ENCODE measurements at regions not wholly inside any gene's neighbourhood (a gene's known extent, or its start where the extent isn't known, plus 50 kb on each side); places are given as distances from the start of the nearest gene placed in this dataset.

- DNase-seq (ENCODE audit: low spot score): no peak
These were observed 92.1 kb upstream of the CXCL12 start for GRCh38 chr10:44477046-44477425.

- no peak for DNase-seq (ENCODE audit: low spot score)
These were observed 93.1 kb upstream of the CXCL12 start for GRCh38 chr10:44478040-44478439.

- DNase-seq (ENCODE audit: low spot score): no peak
These were observed 94.2 kb upstream of the CXCL12 start for GRCh38 chr10:44478876-44479705.

GRCh38 chr10:44492678-44493077 lies 107.8 kb upstream of the CXCL12 start:
- DNase-seq (ENCODE audit: low spot score): no peak

- DNase-seq (ENCODE audit: low spot score): no peak
These were observed 113.3 kb upstream of the CXCL12 start for GRCh38 chr10:44498222-44498621.

GRCh38 chr10:44500451-44500850 lies 115.6 kb upstream of the CXCL12 start:
- no peak for DNase-seq (ENCODE audit: low spot score)

GRCh38 chr10:44506386-44506785 lies 121.5 kb upstream of the CXCL12 start:
- no peak for DNase-seq (ENCODE audit: low spot score)

- no peak for DNase-seq (ENCODE audit: low spot score)
These were observed 125.7 kb upstream of the CXCL12 start for GRCh38 chr10:44510379-44511115.

GRCh38 chr10:44511166-44511565 lies 126.3 kb upstream of the CXCL12 start:
- no peak for DNase-seq (ENCODE audit: low spot score)

- DNase-seq (ENCODE audit: low spot score): no peak
These were observed 126.7 kb upstream of the CXCL12 start for GRCh38 chr10:44511601-44512000.

GRCh38 chr10:44512431-44513022 lies 127.6 kb upstream of the CXCL12 start:
- DNase-seq (ENCODE audit: low spot score): no peak

- no peak for DNase-seq (ENCODE audit: low spot score)
These were observed 128.7 kb upstream of the CXCL12 start for GRCh38 chr10:44513591-44513990.

GRCh38 chr10:44516891-44517290 lies 132.0 kb upstream of the CXCL12 start:
- no peak for DNase-seq (ENCODE audit: low spot score)

- peak; percentile 3 for DNase-seq (ENCODE audit: low spot score)
These were observed 132.7 kb upstream of the CXCL12 start for GRCh38 chr10:44517635-44518034.

GRCh38 chr10:44519361-44519760 lies 134.5 kb upstream of the CXCL12 start:
- DNase-seq (ENCODE audit: low spot score): no peak

GRCh38 chr10:44520651-44521050 lies 135.8 kb upstream of the CXCL12 start:
- no peak for DNase-seq (ENCODE audit: low spot score)

- no peak for DNase-seq (ENCODE audit: low spot score)
These were observed 154.3 kb upstream of the CXCL12 start for GRCh38 chr10:44539178-44539577.

GRCh38 chr10:44552726-44553125 lies 167.8 kb upstream of the CXCL12 start:
- DNase-seq (ENCODE audit: low spot score): no peak

GRCh38 chr10:44557596-44558191 lies 172.8 kb upstream of the CXCL12 start:
- DNase-seq (ENCODE audit: low spot score): no peak

GRCh38 chr10:44558521-44558920 lies 173.6 kb upstream of the CXCL12 start:
- DNase-seq (ENCODE audit: low spot score): no peak

- no peak for DNase-seq (ENCODE audit: low spot score)
These were observed 179.5 kb upstream of the CXCL12 start for GRCh38 chr10:44564361-44564760.

GRCh38 chr10:44564790-44565189 lies 179.9 kb upstream of the CXCL12 start:
- DNase-seq (ENCODE audit: low spot score): no peak

- no peak for DNase-seq (ENCODE audit: low spot score)
These were observed 181.9 kb upstream of the CXCL12 start for GRCh38 chr10:44566786-44567185.
